K562 (cell line): ENCODE measurements at regions not wholly inside any gene's neighbourhood (a gene's known extent, or its start where the extent isn't known, plus 50 kb on each side); places are given as distances from the start of the nearest gene placed in this dataset.

ENCODE experiments used
- FOS ChIP-seq: IDR thresholded peaks from 3 replicates; pipeline ENCODE4 v1.6.1; 2011; ENCODE audit not compliant: insufficient read length; ENCODE audit errors: extremely low read depth
- GABPB2 ChIP-seq: fragments of 250-450 bp; sonication (Bioruptor Pico); conservative IDR thresholded peaks from 2 replicates; pipeline ENCODE4 v1.5.1; 2021; ENCODE audit warnings: mild to moderate bottlenecking
- HNRNPUL1 ChIP-seq: fragments of 200-400 bp; formaldehyde crosslinking; IDR thresholded peaks from 2 replicates; pipeline ENCODE4 v1.6.1; 2017; ENCODE audit warnings: low read length
- ILF3 ChIP-seq: fragments of 450-650 bp; IDR thresholded peaks from 2 replicates; pipeline ENCODE4 v1.6.1; 2018; ENCODE audit warnings: antibody characterized with exemption, mild to moderate bottlenecking, moderate library complexity, borderline replicate concordance
- MAZ ChIP-seq, 2 experiments: fragments of 450-650 bp in 1 of 2; sonication (generic) in 1 of 2; formaldehyde crosslinking; IDR thresholded peaks in 1 of 2; conservative IDR thresholded peaks in 1 of 2; 2 replicates each; pipeline versions ENCODE4 v1.4.0 to v1.5.0; 2020; ENCODE audit warnings: mild to moderate bottlenecking in 1 of 2, missing genetic modification reagents in 1 of 2
- MEF2D ChIP-seq: conservative IDR thresholded peaks from 2 replicates; pipeline ENCODE4 v1.6.1; 2016; ENCODE audit warnings: low read depth, missing genetic modification characterization, missing compliant biosample characterization
- YY1 ChIP-seq, 3 experiments: IDR thresholded peaks; 2 replicates each; pipeline ENCODE4 v1.6.1; 2011; ENCODE audit warnings: low read length in 2 of 3, mild to moderate bottlenecking in 2 of 3, moderate library complexity in 2 of 3, borderline replicate concordance in 1 of 3, control low read depth in 1 of 3, low read depth in 1 of 3; ENCODE audit not compliant: insufficient read depth in 3 of 3, insufficient replicate concordance in 2 of 3, control insufficient read depth in 1 of 3, insufficient read length in 1 of 3; ENCODE audit errors: extremely low read depth in 1 of 3
- TF ChIP-seq, protein P1 (sequence below), 2 experiments: fragments of 450-650 bp; IDR thresholded peaks; 2 replicates each; pipeline ENCODE4 v1.6.1; 2016; ENCODE audit warnings: mild to moderate bottlenecking in 2 of 2, borderline replicate concordance in 1 of 2, low read depth in 1 of 2, moderate library complexity in 1 of 2
- TF ChIP-seq, protein P2 (sequence below): IDR thresholded peaks from 3 replicates; pipeline ENCODE4 v1.6.1; 2011; ENCODE audit warnings: borderline replicate concordance, mild to moderate bottlenecking; ENCODE audit not compliant: insufficient read length, insufficient read depth
- TF ChIP-seq, protein P3 (sequence below), 2 experiments: fragments of 450-650 bp in 1 of 2; IDR thresholded peaks; 2 replicates each; pipeline ENCODE4 v1.6.1; 2011 to 2017; ENCODE audit warnings: low read depth in 2 of 2, antibody characterized with exemption in 1 of 2, borderline replicate concordance in 1 of 2, low read length in 1 of 2, mild to moderate bottlenecking in 1 of 2, mixed read lengths in 1 of 2; ENCODE audit not compliant: control insufficient read depth in 1 of 2
- TF ChIP-seq, protein P4 (sequence below): fragments of 200-800 bp; sonication (Bioruptor generic); IDR thresholded peaks from 2 replicates; pipeline ENCODE4 v1.6.1; 2017; ENCODE audit warnings: missing genetic modification characterization, missing compliant biosample characterization

DNA sequence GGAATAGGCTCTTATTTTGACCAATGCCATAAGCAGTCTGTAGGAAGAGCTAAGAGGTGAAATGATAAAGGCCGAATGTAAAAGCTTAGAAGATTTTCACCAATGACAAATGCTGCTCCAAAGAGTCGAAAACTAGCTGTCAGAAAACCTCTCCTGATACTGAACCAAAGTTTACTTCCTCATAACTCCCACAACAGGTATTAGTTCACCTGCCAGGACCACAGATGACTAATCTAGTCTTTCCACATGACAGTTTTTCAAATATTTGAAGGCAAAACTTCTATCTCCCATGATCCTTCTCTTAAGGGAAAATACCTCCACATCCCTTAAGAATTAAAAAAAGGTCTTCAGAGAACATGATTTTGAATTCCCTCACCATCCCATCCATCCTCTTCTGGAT, 473.2 kb upstream of the SPHKAP start (continued):
- TF ChIP-seq, protein P1, sequence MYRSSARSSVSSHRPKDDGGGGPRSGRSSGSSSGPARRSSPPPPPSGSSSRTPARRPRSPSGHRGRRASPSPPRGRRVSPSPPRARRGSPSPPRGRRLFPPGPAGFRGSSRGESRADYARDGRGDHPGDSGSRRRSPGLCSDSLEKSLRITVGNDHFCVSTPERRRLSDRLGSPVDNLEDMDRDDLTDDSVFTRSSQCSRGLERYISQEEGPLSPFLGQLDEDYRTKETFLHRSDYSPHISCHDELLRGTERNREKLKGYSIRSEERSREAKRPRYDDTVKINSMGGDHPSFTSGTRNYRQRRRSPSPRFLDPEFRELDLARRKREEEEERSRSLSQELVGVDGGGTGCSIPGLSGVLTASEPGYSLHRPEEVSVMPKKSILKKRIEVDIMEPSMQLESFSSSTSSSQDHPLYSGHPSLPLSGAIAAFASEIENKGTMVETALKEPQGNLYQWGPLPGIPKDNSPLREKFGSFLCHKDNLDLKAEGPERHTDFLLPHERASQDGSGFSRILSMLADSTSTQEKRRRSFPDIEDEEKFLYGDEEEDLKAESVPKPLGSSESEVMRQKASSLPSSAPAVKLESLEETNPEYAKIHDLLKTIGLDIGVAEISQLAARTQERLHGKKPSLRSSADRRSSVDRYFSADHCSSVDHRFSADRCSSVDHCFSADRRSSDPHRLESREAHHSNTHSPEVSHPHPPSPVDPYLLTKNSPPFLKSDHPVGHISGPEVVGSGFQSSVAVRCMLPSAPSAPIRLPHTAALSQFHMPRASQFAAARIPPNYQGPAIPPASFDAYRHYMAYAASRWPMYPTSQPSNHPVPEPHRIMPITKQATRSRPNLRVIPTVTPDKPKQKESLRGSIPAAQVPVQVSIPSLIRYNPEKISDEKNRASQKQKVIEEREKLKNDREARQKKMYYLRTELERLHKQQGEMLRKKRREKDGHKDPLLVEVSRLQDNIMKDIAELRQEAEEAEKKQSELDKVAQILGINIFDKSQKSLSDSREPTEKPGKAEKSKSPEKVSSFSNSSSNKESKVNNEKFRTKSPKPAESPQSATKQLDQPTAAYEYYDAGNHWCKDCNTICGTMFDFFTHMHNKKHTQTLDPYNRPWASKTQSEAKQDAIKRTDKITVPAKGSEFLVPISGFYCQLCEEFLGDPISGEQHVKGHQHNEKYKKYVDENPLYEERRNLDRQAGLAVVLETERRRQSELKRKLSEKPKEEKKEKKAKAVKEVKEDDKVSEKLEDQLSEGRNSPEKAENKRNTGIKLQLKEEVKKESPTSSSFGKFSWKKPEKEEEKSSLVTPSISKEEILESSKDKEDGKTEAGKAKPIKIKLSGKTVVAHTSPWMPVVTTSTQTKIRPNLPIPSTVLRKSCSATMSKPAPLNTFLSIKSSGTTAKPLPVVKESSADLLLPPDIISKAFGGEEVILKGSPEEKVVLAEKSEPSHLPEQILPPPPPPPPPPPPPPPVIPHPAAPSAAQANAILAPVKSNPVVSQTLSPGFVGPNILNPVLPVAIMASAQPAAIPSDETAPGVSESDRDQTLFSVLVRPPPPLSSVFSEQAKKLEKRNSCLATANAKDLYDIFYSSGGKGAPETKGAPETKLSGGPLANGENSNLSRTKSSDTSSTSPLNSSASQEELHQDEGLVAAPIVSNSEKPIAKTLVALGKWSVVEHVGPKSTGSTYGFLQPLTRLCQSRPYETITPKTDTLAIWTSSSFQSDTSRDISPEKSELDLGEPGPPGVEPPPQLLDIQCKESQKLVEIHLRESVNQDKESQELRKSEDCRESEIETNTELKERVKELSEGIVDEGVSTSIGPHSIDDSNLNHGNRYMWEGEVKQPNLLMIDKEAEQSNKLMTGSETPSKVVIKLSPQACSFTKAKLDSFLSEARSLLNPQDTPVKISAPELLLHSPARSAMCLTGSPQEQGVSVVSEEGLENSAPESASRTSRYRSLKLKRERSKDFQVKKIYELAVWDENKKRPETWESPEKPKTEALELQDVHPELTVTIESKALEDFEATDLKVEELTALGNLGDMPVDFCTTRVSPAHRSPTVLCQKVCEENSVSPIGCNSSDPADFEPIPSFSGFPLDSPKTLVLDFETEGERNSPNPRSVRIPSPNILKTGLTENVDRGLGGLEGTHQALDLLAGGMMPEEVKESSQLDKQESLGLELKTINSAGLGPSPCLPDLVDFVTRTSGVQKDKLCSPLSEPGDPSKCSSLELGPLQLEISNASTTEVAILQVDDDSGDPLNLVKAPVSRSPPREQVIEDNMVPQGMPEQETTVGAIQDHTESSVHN (IDR thresholded peaks at IDR 0.05; ENCODE audit: borderline replicate concordance in 1 of 2, low read depth in 1 of 2): no peak
- TF ChIP-seq GABPB2 (CRISPR knock-in tag): no peak
- no peak for TF ChIP-seq FOS
- no peak for TF ChIP-seq HNRNPUL1
- TF ChIP-seq ILF3: no peak
- TF ChIP-seq, protein P2, sequence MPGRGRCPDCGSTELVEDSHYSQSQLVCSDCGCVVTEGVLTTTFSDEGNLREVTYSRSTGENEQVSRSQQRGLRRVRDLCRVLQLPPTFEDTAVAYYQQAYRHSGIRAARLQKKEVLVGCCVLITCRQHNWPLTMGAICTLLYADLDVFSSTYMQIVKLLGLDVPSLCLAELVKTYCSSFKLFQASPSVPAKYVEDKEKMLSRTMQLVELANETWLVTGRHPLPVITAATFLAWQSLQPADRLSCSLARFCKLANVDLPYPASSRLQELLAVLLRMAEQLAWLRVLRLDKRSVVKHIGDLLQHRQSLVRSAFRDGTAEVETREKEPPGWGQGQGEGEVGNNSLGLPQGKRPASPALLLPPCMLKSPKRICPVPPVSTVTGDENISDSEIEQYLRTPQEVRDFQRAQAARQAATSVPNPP: no peak
- TF ChIP-seq MAZ (CRISPR knock-in tag; conservative IDR thresholded peaks at IDR 0.05 in 1 of 2, IDR thresholded peaks at IDR 0.05 in 1 of 2): no peak
- TF ChIP-seq, protein P3, sequence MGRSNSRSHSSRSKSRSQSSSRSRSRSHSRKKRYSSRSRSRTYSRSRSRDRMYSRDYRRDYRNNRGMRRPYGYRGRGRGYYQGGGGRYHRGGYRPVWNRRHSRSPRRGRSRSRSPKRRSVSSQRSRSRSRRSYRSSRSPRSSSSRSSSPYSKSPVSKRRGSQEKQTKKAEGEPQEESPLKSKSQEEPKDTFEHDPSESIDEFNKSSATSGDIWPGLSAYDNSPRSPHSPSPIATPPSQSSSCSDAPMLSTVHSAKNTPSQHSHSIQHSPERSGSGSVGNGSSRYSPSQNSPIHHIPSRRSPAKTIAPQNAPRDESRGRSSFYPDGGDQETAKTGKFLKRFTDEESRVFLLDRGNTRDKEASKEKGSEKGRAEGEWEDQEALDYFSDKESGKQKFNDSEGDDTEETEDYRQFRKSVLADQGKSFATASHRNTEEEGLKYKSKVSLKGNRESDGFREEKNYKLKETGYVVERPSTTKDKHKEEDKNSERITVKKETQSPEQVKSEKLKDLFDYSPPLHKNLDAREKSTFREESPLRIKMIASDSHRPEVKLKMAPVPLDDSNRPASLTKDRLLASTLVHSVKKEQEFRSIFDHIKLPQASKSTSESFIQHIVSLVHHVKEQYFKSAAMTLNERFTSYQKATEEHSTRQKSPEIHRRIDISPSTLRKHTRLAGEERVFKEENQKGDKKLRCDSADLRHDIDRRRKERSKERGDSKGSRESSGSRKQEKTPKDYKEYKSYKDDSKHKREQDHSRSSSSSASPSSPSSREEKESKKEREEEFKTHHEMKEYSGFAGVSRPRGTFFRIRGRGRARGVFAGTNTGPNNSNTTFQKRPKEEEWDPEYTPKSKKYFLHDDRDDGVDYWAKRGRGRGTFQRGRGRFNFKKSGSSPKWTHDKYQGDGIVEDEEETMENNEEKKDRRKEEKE (IDR thresholded peaks at IDR 0.05; ENCODE audit: borderline replicate concordance in 1 of 2, control insufficient read depth in 1 of 2, low read depth in 2 of 2, low read length in 1 of 2): no peak
- TF ChIP-seq, protein P4, sequence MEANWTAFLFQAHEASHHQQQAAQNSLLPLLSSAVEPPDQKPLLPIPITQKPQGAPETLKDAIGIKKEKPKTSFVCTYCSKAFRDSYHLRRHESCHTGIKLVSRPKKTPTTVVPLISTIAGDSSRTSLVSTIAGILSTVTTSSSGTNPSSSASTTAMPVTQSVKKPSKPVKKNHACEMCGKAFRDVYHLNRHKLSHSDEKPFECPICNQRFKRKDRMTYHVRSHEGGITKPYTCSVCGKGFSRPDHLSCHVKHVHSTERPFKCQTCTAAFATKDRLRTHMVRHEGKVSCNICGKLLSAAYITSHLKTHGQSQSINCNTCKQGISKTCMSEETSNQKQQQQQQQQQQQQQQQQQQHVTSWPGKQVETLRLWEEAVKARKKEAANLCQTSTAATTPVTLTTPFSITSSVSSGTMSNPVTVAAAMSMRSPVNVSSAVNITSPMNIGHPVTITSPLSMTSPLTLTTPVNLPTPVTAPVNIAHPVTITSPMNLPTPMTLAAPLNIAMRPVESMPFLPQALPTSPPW (CRISPR knock-in tag): no peak
- TF ChIP-seq YY1 (IDR thresholded peaks at IDR 0.05; ENCODE audit: borderline replicate concordance in 1 of 3, control insufficient read depth in 1 of 3, extremely low read depth in 1 of 3, insufficient read depth in 3 of 3, insufficient read length in 1 of 3, insufficient replicate concordance in 2 of 3, low read depth in 1 of 3, low read length in 2 of 3): no peak
- TF ChIP-seq MEF2D (tag): no peak
